ENCODE measurements at regions not wholly inside any gene's neighbourhood (a gene's known extent, or its start where the extent isn't known, plus 50 kb on each side); places are given as distances from the start of the nearest gene placed in this dataset.
"Not testable (repeated sequence)": the region's sequence is repeated elsewhere in the genome, so short reads cannot be mapped to it uniquely, and the experiment has no call there.

- DNase-seq (ENCODE audit: low read depth) = no peak
- in situ Hi-C loops (cut with HindIII; ENCODE audit: low pct_unique_long_range_greater_than_20kb, low sequenced_read_pairs) = no loop called here
Measured at GRCh38 chr14:55979096-55979495, 139.1 kb upstream of the PELI2 start.

GRCh38 chr14:55979781-55980180, 138.4 kb upstream of the PELI2 start:
- DNase-seq (ENCODE audit: low read depth) = no peak
- in situ Hi-C loops (cut with HindIII; ENCODE audit: low pct_unique_long_range_greater_than_20kb, low sequenced_read_pairs) = no loop called here

- in situ Hi-C loops (cut with HindIII; ENCODE audit: low pct_unique_long_range_greater_than_20kb, low sequenced_read_pairs) = no loop called here
- DNase-seq (ENCODE audit: low read depth) = no peak
Measured at GRCh38 chr14:55980970-55981369, 137.2 kb upstream of the PELI2 start.

- no peak for DNase-seq (ENCODE audit: low read depth)
- in situ Hi-C loops (cut with HindIII; ENCODE audit: low pct_unique_long_range_greater_than_20kb, low sequenced_read_pairs) = no loop called here
Measured at GRCh38 chr14:55986069-55986468, 132.1 kb upstream of the PELI2 start.

- no peak for DNase-seq (ENCODE audit: low read depth)
- in situ Hi-C loops (cut with HindIII; ENCODE audit: low pct_unique_long_range_greater_than_20kb, low sequenced_read_pairs) = no loop called here
Measured at GRCh38 chr14:56000846-56001245, 117.4 kb upstream of the PELI2 start.

GRCh38 chr14:56002342-56002741, 115.9 kb upstream of the PELI2 start:
- in situ Hi-C loops (cut with HindIII; ENCODE audit: low pct_unique_long_range_greater_than_20kb, low sequenced_read_pairs) = no loop called here
- DNase-seq (ENCODE audit: low read depth) = no peak

GRCh38 chr14:56002876-56003625, 115.2 kb upstream of the PELI2 start:
- in situ Hi-C loops (cut with HindIII; ENCODE audit: low pct_unique_long_range_greater_than_20kb, low sequenced_read_pairs) = no loop called here
- no peak for DNase-seq (ENCODE audit: low read depth)

- no peak for DNase-seq (ENCODE audit: low read depth)
- in situ Hi-C loops (cut with HindIII; ENCODE audit: low pct_unique_long_range_greater_than_20kb, low sequenced_read_pairs) = no loop called here
Measured at GRCh38 chr14:56004323-56004722, 113.9 kb upstream of the PELI2 start.

- DNase-seq (ENCODE audit: low read depth) = no peak
- in situ Hi-C loops (cut with HindIII; ENCODE audit: low pct_unique_long_range_greater_than_20kb, low sequenced_read_pairs) = no loop called here
Measured at GRCh38 chr14:56004786-56005185, 113.4 kb upstream of the PELI2 start.

- no peak for DNase-seq (ENCODE audit: low read depth)
- in situ Hi-C loops (cut with HindIII; ENCODE audit: low pct_unique_long_range_greater_than_20kb, low sequenced_read_pairs) = no loop called here
Measured at GRCh38 chr14:56005191-56006053, 112.8 kb upstream of the PELI2 start.

- DNase-seq (ENCODE audit: low read depth); in situ Hi-C loops (cut with HindIII; ENCODE audit: low pct_unique_long_range_greater_than_20kb, low sequenced_read_pairs): not testable (repeated sequence)
Measured at GRCh38 chr14:56007491-56007890, 110.7 kb upstream of the PELI2 start.

- DNase-seq (ENCODE audit: low read depth) = no peak
- in situ Hi-C loops (cut with HindIII; ENCODE audit: low pct_unique_long_range_greater_than_20kb, low sequenced_read_pairs) = no loop called here
Measured at GRCh38 chr14:56008150-56008549, 110.1 kb upstream of the PELI2 start.

GRCh38 chr14:56008661-56009060, 109.5 kb upstream of the PELI2 start:
- DNase-seq (ENCODE audit: low read depth); in situ Hi-C loops (cut with HindIII; ENCODE audit: low pct_unique_long_range_greater_than_20kb, low sequenced_read_pairs): not testable (repeated sequence)

- in situ Hi-C loops (cut with HindIII; ENCODE audit: low pct_unique_long_range_greater_than_20kb, low sequenced_read_pairs) = no loop called here
- DNase-seq (ENCODE audit: low read depth) = no peak
Measured at GRCh38 chr14:56023661-56024081, 94.5 kb upstream of the PELI2 start.

- in situ Hi-C loops (cut with HindIII; ENCODE audit: low pct_unique_long_range_greater_than_20kb, low sequenced_read_pairs) = no loop called here
- DNase-seq (ENCODE audit: low read depth) = no peak
Measured at GRCh38 chr14:56025191-56025590, 93.0 kb upstream of the PELI2 start.

GRCh38 chr14:56026506-56026905, 91.7 kb upstream of the PELI2 start:
- in situ Hi-C loops (cut with HindIII; ENCODE audit: low pct_unique_long_range_greater_than_20kb, low sequenced_read_pairs) = no loop called here
- DNase-seq (ENCODE audit: low read depth) = no peak

GRCh38 chr14:56027421-56027820, 90.8 kb upstream of the PELI2 start:
- in situ Hi-C loops (cut with HindIII; ENCODE audit: low pct_unique_long_range_greater_than_20kb, low sequenced_read_pairs) = no loop called here
- no peak for DNase-seq (ENCODE audit: low read depth)

- no peak for DNase-seq (ENCODE audit: low read depth)
- in situ Hi-C loops (cut with HindIII; ENCODE audit: low pct_unique_long_range_greater_than_20kb, low sequenced_read_pairs) = no loop called here
Measured at GRCh38 chr14:56027916-56028712, 90.1 kb upstream of the PELI2 start.

- in situ Hi-C loops (cut with HindIII; ENCODE audit: low pct_unique_long_range_greater_than_20kb, low sequenced_read_pairs) = no loop called here
- no peak for DNase-seq (ENCODE audit: low read depth)
Measured at GRCh38 chr14:56036353-56036752, 81.9 kb upstream of the PELI2 start.
